OCI-LY7 (cell line): ENCODE measurements at regions not wholly inside any gene's neighbourhood (a gene's known extent, or its start where the extent isn't known, plus 50 kb on each side); places are given as distances from the start of the nearest gene placed in this dataset.
"Not testable (repeated sequence)": the region's sequence is repeated elsewhere in the genome, so short reads cannot be mapped to it uniquely, and the experiment has no call there.

Source experiments
- BruUV-seq: library from RNA; stranded (reverse); fragments of 400-500 nt; replicated peaks from 2 replicates; lab custom pipeline; 2021; lab: Mats Ljungman, UMichigan
- CTCF ChIA-PET: fragments of 300-600 bp; sonication (Branson Sonifier 250); formaldehyde crosslinking; loops from one replicate; lab custom pipeline; 2022; ENCODE audit warnings: antibody characterized with exemption; ENCODE audit not compliant: unreplicated experiment; lab: Charles Lee
- POLR2A ChIA-PET: fragments of 300-600 bp; sonication (Branson Sonifier 250); formaldehyde crosslinking; loops from one replicate; lab custom pipeline; 2022; ENCODE audit warnings: antibody characterized with exemption; lab: Charles Lee
- DNase-seq: peaks from one replicate; pipeline ENCODE4 v3.0.0-alpha.2; 2015; ENCODE audit warnings: low spot score
- H2AFZ ChIP-seq: fragments of 200-600 bp; sonication (generic), shearing (Covaris generic); 2 replicates; pipeline ENCODE4 v1.6.1; 2014; ENCODE audit warnings: mild to moderate bottlenecking, antibody characterized with exemption, low read length, moderate library complexity
- H3K27ac ChIP-seq: fragments of 200-600 bp; sonication (generic); 2 replicates; pipeline ENCODE4 v1.5.1; 2014; ENCODE audit warnings: mixed run types, low read depth, mild to moderate bottlenecking, moderate library complexity, low read length, inconsistent platforms; ENCODE audit not compliant: poor library complexity, severe bottlenecking
- H3K36me3 ChIP-seq: fragments of 200-600 bp; sonication (generic); 2 replicates; pipeline ENCODE4 v1.6.1; 2014; ENCODE audit warnings: mild to moderate bottlenecking, antibody characterized with exemption, low read length, moderate library complexity, mixed read lengths; ENCODE audit not compliant: insufficient read depth
- H3K4me1 ChIP-seq: fragments of 200-600 bp; sonication (generic); 2 replicates; pipeline ENCODE4 v1.5.1; 2014; ENCODE audit warnings: mild to moderate bottlenecking, low read length; ENCODE audit not compliant: insufficient read depth, poor library complexity, severe bottlenecking
- H3K4me2 ChIP-seq: fragments of 200-600 bp; sonication (generic); 2 replicates; pipeline ENCODE4 v1.6.1; 2014; ENCODE audit warnings: mild to moderate bottlenecking, low read length
- H3K4me3 ChIP-seq: fragments of 200-600 bp; sonication (generic); 2 replicates; pipeline ENCODE4 v1.5.1; 2014; ENCODE audit warnings: mild to moderate bottlenecking, low read depth, low read length; ENCODE audit not compliant: poor library complexity, severe bottlenecking
- H3K79me2 ChIP-seq: fragments of 200-600 bp; sonication (generic); 2 replicates; pipeline ENCODE4 v1.6.1; 2016; ENCODE audit warnings: low read depth, mild to moderate bottlenecking, low read length, moderate library complexity, mixed read lengths; ENCODE audit not compliant: insufficient read depth
- H3K9me2 ChIP-seq: fragments of 200-600 bp; sonication (generic); 2 replicates; pipeline ENCODE4 v1.6.1; 2016; ENCODE audit warnings: mild to moderate bottlenecking, low read length, mixed read lengths; ENCODE audit not compliant: insufficient read depth
- H3K9me3 ChIP-seq: fragments of 200-600 bp; sonication (generic); 2 replicates; pipeline ENCODE4 v1.6.1; 2014; ENCODE audit warnings: mild to moderate bottlenecking, mixed run types, low read length, mixed read lengths
- H4K20me1 ChIP-seq: fragments of 200-600 bp; sonication (generic); 2 replicates; pipeline ENCODE4 v1.6.1; 2014; ENCODE audit warnings: mild to moderate bottlenecking, antibody characterized with exemption, low read length, moderate library complexity, mixed read lengths; ENCODE audit not compliant: insufficient read depth
- EZH2phosphoT487 ChIP-seq: fragments of 200-600 bp; sonication (generic); IDR thresholded peaks from 2 replicates; pipeline ENCODE4 v1.6.1; 2018; ENCODE audit warnings: low read depth, borderline replicate concordance, mild to moderate bottlenecking, mixed run types, antibody characterized with exemption, low read length, moderate library complexity, mixed read lengths
- intact Hi-C: fragments of 100-400 bp; cut with micrococcal nuclease; formaldehyde crosslinking; loops from one replicate; pipeline ENCODE4 v1.10.0; 2022; ENCODE audit not compliant: unreplicated experiment
- TF ChIP-seq, protein P1 (sequence below): fragments of 200-600 bp; sonication (generic); conservative IDR thresholded peaks from 2 replicates; pipeline ENCODE4 v1.5.1; 2014; ENCODE audit warnings: mild to moderate bottlenecking, antibody characterized with exemption, low read length, moderate library complexity, mixed read lengths

DNA sequence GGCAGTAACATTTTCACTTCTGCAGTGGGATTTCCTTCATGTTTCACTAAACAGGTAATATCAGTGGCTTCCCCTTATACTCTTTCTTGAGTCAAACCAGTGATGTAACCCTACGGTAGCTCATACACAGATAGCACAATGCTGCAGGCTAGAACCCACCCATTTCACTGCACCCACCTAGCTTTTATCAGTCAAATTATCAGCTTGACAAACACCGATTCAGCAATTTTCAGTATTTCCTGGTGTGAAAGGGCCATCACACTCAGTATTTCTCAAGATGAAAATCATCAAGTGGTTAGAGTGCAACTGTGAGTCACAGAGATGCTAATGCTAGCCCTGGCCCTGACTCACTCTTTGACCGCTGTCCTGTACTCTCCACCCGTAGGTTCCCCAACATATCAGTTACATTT, 242.3 kb upstream of the PTGER4 start:
- BruUV-seq: no TSS peak
- no peaks in the 10 kb centered on the region for H3K9me2 ChIP-seq
- CTCF ChIA-PET: no interaction called here
- H3K9me3 ChIP-seq: no peaks in the 10 kb centered on the region
- H2AFZ ChIP-seq: no peak overlapping the region
- no peaks in the 10 kb centered on the region for H3K36me3 ChIP-seq
- no peak overlapping the region for H3K27ac ChIP-seq
- POLR2A ChIA-PET: interaction anchor here (0.6 to 1.0 kb wide), 2 partner anchors 136 to 178 kb away, joined by 4 to 5 read pairs; no protein-coding TSS in a partner anchor
- TF ChIP-seq, protein P1, sequence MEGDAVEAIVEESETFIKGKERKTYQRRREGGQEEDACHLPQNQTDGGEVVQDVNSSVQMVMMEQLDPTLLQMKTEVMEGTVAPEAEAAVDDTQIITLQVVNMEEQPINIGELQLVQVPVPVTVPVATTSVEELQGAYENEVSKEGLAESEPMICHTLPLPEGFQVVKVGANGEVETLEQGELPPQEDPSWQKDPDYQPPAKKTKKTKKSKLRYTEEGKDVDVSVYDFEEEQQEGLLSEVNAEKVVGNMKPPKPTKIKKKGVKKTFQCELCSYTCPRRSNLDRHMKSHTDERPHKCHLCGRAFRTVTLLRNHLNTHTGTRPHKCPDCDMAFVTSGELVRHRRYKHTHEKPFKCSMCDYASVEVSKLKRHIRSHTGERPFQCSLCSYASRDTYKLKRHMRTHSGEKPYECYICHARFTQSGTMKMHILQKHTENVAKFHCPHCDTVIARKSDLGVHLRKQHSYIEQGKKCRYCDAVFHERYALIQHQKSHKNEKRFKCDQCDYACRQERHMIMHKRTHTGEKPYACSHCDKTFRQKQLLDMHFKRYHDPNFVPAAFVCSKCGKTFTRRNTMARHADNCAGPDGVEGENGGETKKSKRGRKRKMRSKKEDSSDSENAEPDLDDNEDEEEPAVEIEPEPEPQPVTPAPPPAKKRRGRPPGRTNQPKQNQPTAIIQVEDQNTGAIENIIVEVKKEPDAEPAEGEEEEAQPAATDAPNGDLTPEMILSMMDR: no peak
- no peak for TF ChIP-seq EZH2phosphoT487
- H3K79me2 ChIP-seq: no peaks in the 10 kb centered on the region
- H4K20me1 ChIP-seq: no peaks in the 10 kb centered on the region
- H3K4me1 ChIP-seq: no peaks in the 10 kb centered on the region
- intact Hi-C loops: no loop called here
- no peak overlapping the region for H3K4me2 ChIP-seq
- no peak overlapping the region for H3K4me3 ChIP-seq
- DNase-seq: no peak

DNA sequence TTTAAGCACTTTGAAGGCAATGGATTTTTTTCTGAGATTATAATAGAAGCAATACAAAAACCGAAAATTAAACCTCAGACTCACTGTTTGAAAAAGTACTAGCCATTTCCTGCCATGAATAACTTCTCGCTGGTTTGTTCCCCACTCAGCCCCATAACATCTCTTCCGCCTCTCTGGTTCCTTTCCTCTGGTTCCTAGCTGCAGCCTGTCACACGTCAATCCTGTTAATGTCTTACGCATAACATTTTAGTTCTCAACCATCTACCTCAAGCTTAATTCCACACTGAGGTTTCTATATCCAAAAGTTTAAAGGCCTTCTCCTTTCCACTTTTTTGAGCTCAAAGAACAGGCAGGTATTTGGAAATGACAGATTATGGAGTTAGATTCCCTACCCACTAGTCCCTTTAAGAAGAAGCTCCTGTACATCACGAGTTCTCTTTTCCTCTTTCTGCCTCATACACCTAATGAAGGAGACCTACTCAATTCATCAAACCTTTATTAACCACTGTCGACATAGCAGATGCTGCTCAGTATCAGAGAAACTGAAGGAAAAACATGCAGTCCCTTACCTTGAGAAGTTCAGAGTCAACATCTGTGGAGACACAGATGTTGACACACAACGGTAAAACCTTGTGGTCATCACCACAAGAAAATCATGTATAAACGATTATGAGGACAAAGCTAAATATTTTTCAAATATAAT, 243.0 kb upstream of the PTGER4 start:
- ChIA-PET POLR2A (interaction anchor here (0.5 to 1.1 kb wide), 8 partner anchors 10 to 1012 kb away, joined by 3 to 5 read pairs (median 4); no protein-coding TSS in a partner anchor), CTCF (no interaction called here)
- Histone ChIP-seq H3K9me3 (no peaks in the 10 kb centered on the region), H3K36me3 (no peaks in the 10 kb centered on the region), H2AFZ (no peak overlapping the region), H3K79me2 (no peaks in the 10 kb centered on the region), H3K4me1 (no peaks in the 10 kb centered on the region), H3K4me2 (no peak overlapping the region), H3K4me3 (no peak overlapping the region), H3K9me2 (no peaks in the 10 kb centered on the region), H4K20me1 (no peaks in the 10 kb centered on the region), H3K27ac (no peak overlapping the region)
- no TSS peak for BruUV-seq
- no peak for DNase-seq
- intact Hi-C loops: no loop called here
- TF ChIP-seq EZH2phosphoT487: no peak
- TF ChIP-seq, protein P1: no peak

- POLR2A ChIA-PET: interaction anchor here (0.6 kb wide), 1 partner anchor 476 kb away, joined by 3 read pairs; no protein-coding TSS in a partner anchor
- H3K4me2 ChIP-seq, BruUV-seq, H3K36me3 ChIP-seq, H3K4me1 ChIP-seq, H3K9me2 ChIP-seq, H3K27ac ChIP-seq, H3K9me3 ChIP-seq, H4K20me1 ChIP-seq, H2AFZ ChIP-seq, DNase-seq, H3K79me2 ChIP-seq, CTCF ChIA-PET, H3K4me3 ChIP-seq, intact Hi-C loops: not testable (repeated sequence)
These were observed 244.0 kb upstream of the PTGER4 start for GRCh38 chr5:40435706-40436105.
